ENCODE measurements at regions not wholly inside any gene's neighbourhood (a gene's known extent, or its start where the extent isn't known, plus 50 kb on each side); places are given as distances from the start of the nearest gene placed in this dataset.

GRCh38 chr15:29550834-29551465 lies 271.3 kb downstream of the TJP1 start:
- peaks cover 5% of the 10 kb centered on the region; the same call in 1 of the 2 replicates for H3K4me1 Mint-ChIP-seq (ENCODE audit: low read depth)
- H3K27ac Mint-ChIP-seq = no peak overlapping the region
- DNase-seq = no peak
- no peak overlapping the region for H3K4me3 Mint-ChIP-seq
- no peak for TF ChIP-seq CTCF (IDR thresholded peaks at IDR 0.05)
- H3K36me3 Mint-ChIP-seq (ENCODE audit: low read depth) = no peaks in the 10 kb centered on the region
- peaks cover 12% of the 10 kb centered on the region for H3K27me3 Mint-ChIP-seq (ENCODE audit: insufficient read depth)
- H3K9me3 Mint-ChIP-seq = peaks cover 5% of the 10 kb centered on the region

GRCh38 chr15:29548006-29548405 lies 274.3 kb downstream of the TJP1 start:
- no peak for DNase-seq
- Mint-ChIP-seq H3K27me3 (ENCODE audit: insufficient read depth) (peaks cover 7% of the 10 kb centered on the region), H3K27ac (no peak overlapping the region), H3K4me1 (ENCODE audit: low read depth) (no peaks in the 10 kb centered on the region), H3K4me3 (no peak overlapping the region), H3K36me3 (ENCODE audit: low read depth) (no peaks in the 10 kb centered on the region), H3K9me3 (peaks cover 6% of the 10 kb centered on the region)
- no peak for TF ChIP-seq CTCF (IDR thresholded peaks at IDR 0.05)

- Mint-ChIP-seq H3K36me3 (ENCODE audit: low read depth) (no peaks in the 10 kb centered on the region), H3K27me3 (ENCODE audit: insufficient read depth) (peaks cover 23% of the 10 kb centered on the region), H3K9me3 (peaks cover 6% of the 10 kb centered on the region), H3K27ac (no peak overlapping the region), H3K4me1 (ENCODE audit: low read depth) (no peaks in the 10 kb centered on the region), H3K4me3 (no peak overlapping the region)
- TF ChIP-seq CTCF (IDR thresholded peaks at IDR 0.05) = no peak
- no peak for DNase-seq
These were observed 275.0 kb upstream of the NSMCE3 start for GRCh38 chr15:29544513-29545128.

- H3K27ac Mint-ChIP-seq = no peak overlapping the region
- TF ChIP-seq CTCF (IDR thresholded peaks at IDR 0.05) = no peak
- H3K27me3 Mint-ChIP-seq (ENCODE audit: insufficient read depth) = peaks cover 25% of the 10 kb centered on the region
- H3K4me3 Mint-ChIP-seq = no peak overlapping the region
- H3K4me1 Mint-ChIP-seq (ENCODE audit: low read depth) = no peaks in the 10 kb centered on the region
- no peak for DNase-seq
- no peaks in the 10 kb centered on the region for H3K36me3 Mint-ChIP-seq (ENCODE audit: low read depth)
- H3K9me3 Mint-ChIP-seq = peaks cover 10% of the 10 kb centered on the region
These were observed 273.4 kb upstream of the NSMCE3 start for GRCh38 chr15:29542994-29543393.

- Mint-ChIP-seq H3K9me3 (peaks cover 9% of the 10 kb centered on the region), H3K4me1 (ENCODE audit: low read depth) (no peaks in the 10 kb centered on the region), H3K4me3 (no peak overlapping the region), H3K27ac (no peak overlapping the region), H3K27me3 (ENCODE audit: insufficient read depth) (peaks cover 33% of the 10 kb centered on the region), H3K36me3 (ENCODE audit: low read depth) (no peaks in the 10 kb centered on the region)
- TF ChIP-seq CTCF (IDR thresholded peaks at IDR 0.05) = no peak
- no peak for DNase-seq
These were observed 271.7 kb upstream of the NSMCE3 start for GRCh38 chr15:29541309-29541708.

Measured in HFFc6 (cell line).